Gastroesophageal sphincter (tissue), 3 donors: ENCODE measurements at regions not wholly inside any gene's neighbourhood (a gene's known extent, or its start where the extent isn't known, plus 50 kb on each side); places are given as distances from the start of the nearest gene placed in this dataset.

Source experiments
- CTCF ChIP-seq, 4 experiments: fragments of 200-600 bp in 2 of 4; fragments of 450-650 bp in 2 of 4; sonication (generic) in 1 of 4; IDR thresholded peaks; one replicate each; pipeline ENCODE4 v1.5.1; 2017 to 2019; ENCODE audit warnings: antibody characterized with exemption in 4 of 4, mild to moderate bottlenecking in 2 of 4, moderate library complexity in 2 of 4
- EP300 ChIP-seq: sonication (generic); formaldehyde crosslinking; IDR thresholded peaks from one replicate; pipeline ENCODE4 v1.6.1; 2017; ENCODE audit warnings: antibody characterized with exemption, mild to moderate bottlenecking
- POLR2A ChIP-seq, 2 donors: fragments of 450-650 bp; IDR thresholded peaks; one replicate each; pipeline ENCODE4 v1.6.1; 2017; ENCODE audit warnings: antibody characterized with exemption in 2 of 2, mild to moderate bottlenecking in 2 of 2, moderate library complexity in 1 of 2
- POLR2AphosphoS5 ChIP-seq: sonication (generic); formaldehyde crosslinking; IDR thresholded peaks from one replicate; pipeline ENCODE4 v1.6.1; 2017; ENCODE audit warnings: antibody characterized with exemption

- no peak for TF ChIP-seq CTCF (IDR thresholded peaks at IDR 0.05)
- no peak for TF ChIP-seq EP300
- no peak for TF ChIP-seq POLR2AphosphoS5
- TF ChIP-seq POLR2A (IDR thresholded peaks at IDR 0.05) = no peak
Measured at GRCh38 chr4:116733370-116733769, 352.0 kb downstream of the TRAM1L1 start.
